Esophagus squamous epithelium (tissue), 5 donors: ENCODE measurements at regions not wholly inside any gene's neighbourhood (a gene's known extent, or its start where the extent isn't known, plus 50 kb on each side); places are given as distances from the start of the nearest gene placed in this dataset.

ENCODE experiments used
- DNase-seq: peaks from one replicate; lab custom pipeline; 2025; lab: John Stamatoyannopoulos, UW
- H3K27ac ChIP-seq, 4 donors: fragments of 200-600 bp; sonication (generic); one replicate each; pipeline ENCODE4 v1.5.1; 2016 to 2019; ENCODE audit warnings: mild to moderate bottlenecking in 1 of 4
- H3K27me3 ChIP-seq, 4 donors: fragments of 200-600 bp; sonication (generic); 1 replicate in 3 of 4; 2 replicates in 1 of 4; pipeline versions ENCODE4 v1.5.1 to v1.6.0; 2017 to 2021; ENCODE audit warnings: antibody characterized with exemption in 1 of 4
- H3K36me3 ChIP-seq, 3 donors: fragments of 200-600 bp; sonication (generic); one replicate each; pipeline ENCODE4 v1.5.1; 2016 to 2019
- H3K4me1 ChIP-seq, 3 donors: fragments of 200-600 bp; sonication (generic); one replicate each; pipeline ENCODE4 v1.5.1; 2017 to 2019
- H3K4me3 ChIP-seq, 4 donors: fragments of 200-600 bp; sonication (generic); 1 replicate in 3 of 4; 2 replicates in 1 of 4; pipeline ENCODE4 v1.5.1; 2016 to 2019; ENCODE audit warnings: mild to moderate bottlenecking in 2 of 4, moderate library complexity in 1 of 4
- H3K9me3 ChIP-seq, 3 donors: fragments of 200-600 bp; sonication (generic); one replicate each; pipeline ENCODE4 v1.5.1; 2016 to 2019
- CTCF ChIP-seq, 6 experiments: fragments of 450-650 bp in 4 of 6; fragments of 200-600 bp in 2 of 6; sonication (generic) in 2 of 6; IDR thresholded peaks; one replicate each; pipeline ENCODE4 v1.5.1; 2016 to 2019; ENCODE audit warnings: antibody characterized with exemption in 6 of 6, mild to moderate bottlenecking in 4 of 6, moderate library complexity in 4 of 6
- POLR2A ChIP-seq, 4 donors: fragments of 450-650 bp; IDR thresholded peaks; one replicate each; pipeline ENCODE4 v1.6.1; 2017; ENCODE audit warnings: antibody characterized with exemption in 4 of 4, mild to moderate bottlenecking in 4 of 4, moderate library complexity in 3 of 4
- WGBS, 2 donors: methylation state at CpG; one replicate each; pipeline ENCODE4 v1.1.5; 2018; 5-methylcytosine and 5-hydroxymethylcytosine counted together
- intact Hi-C: fragments of 100-400 bp; cut with DNase I; formaldehyde crosslinking; loops from one replicate; pipeline ENCODE4 v1.15.0; 2022
- donor health status: DM: yes; HTN: yes; CAD: no.

- Histone ChIP-seq H3K4me1 (peaks cover 0 to 25% (median 3%) of the 10 kb centered on the region in 3 donors), H3K4me3 (no peak overlapping the region), H3K27ac (peak overlapping the region in 3 of 4 donors; percentile 3 to 51 (median 39)), H3K36me3 (no peaks in the 10 kb centered on the region), H3K27me3 (no peaks in the 10 kb centered on the region), H3K9me3 (no peaks in the 10 kb centered on the region)
- WGBS, 2 donors, result 74 to 85% methylated on average over 7 of the region's 7 CpGs
- TF ChIP-seq POLR2A (IDR thresholded peaks at IDR 0.05), result no peak
- TF ChIP-seq CTCF (IDR thresholded peaks at IDR 0.05), result no peak
- intact Hi-C loops, result no loop called here
- no peak for DNase-seq
Observed at GRCh38 chr1:235021815-235022214, 106.8 kb downstream of the TOMM20 start.

- WGBS, 2 donors, result 94 to 100% methylated on average over 3 to 7 of the region's 7 CpGs
- intact Hi-C loops, result no loop called here
- no peak for DNase-seq
Observed at GRCh38 chr1:235021321-235021720, 107.3 kb downstream of the TOMM20 start.

GRCh38 chr1:235019961-235020360 is 108.7 kb downstream of the TOMM20 start:
- Histone ChIP-seq H3K9me3 (no peaks in the 10 kb centered on the region), H3K4me1 (peaks cover 0 to 27% (median 3%) of the 10 kb centered on the region in 3 donors), H3K4me3 (no peak overlapping the region), H3K36me3 (no peaks in the 10 kb centered on the region), H3K27me3 (no peaks in the 10 kb centered on the region), H3K27ac (no peak overlapping the region)
- DNase-seq, result no peak
- TF ChIP-seq CTCF (IDR thresholded peaks at IDR 0.05) (no peak), POLR2A (IDR thresholded peaks at IDR 0.05) (no peak)
- intact Hi-C loops, result no loop called here
- 88 to 94% methylated on average over 4 of the region's 4 CpGs for WGBS, 2 donors

More at GRCh38 chr1:235021321-235021720, 107.3 kb downstream of the TOMM20 start:
- Histone ChIP-seq H3K27ac (no peak overlapping the region), H3K4me3 (no peak overlapping the region), H3K9me3 (no peaks in the 10 kb centered on the region), H3K4me1 (peaks cover 0 to 21% (median 3%) of the 10 kb centered on the region in 3 donors), H3K27me3 (no peaks in the 10 kb centered on the region), H3K36me3 (no peaks in the 10 kb centered on the region)
- no peak for TF ChIP-seq CTCF (IDR thresholded peaks at IDR 0.05)
- TF ChIP-seq POLR2A (IDR thresholded peaks at IDR 0.05), result no peak

GRCh38 chr1:235019471-235019870 is 109.2 kb downstream of the TOMM20 start:
- no peak for DNase-seq
- H3K4me1 ChIP-seq, result peaks cover 0 to 27% (median 3%) of the 10 kb centered on the region in 3 donors
- H3K27me3 ChIP-seq, result no peaks in the 10 kb centered on the region
- TF ChIP-seq CTCF (IDR thresholded peaks at IDR 0.05) (no peak), POLR2A (IDR thresholded peaks at IDR 0.05) (no peak)
- H3K27ac ChIP-seq, result no peak overlapping the region
- 60 to 64% methylated on average over 3 of the region's 3 CpGs for WGBS, 2 donors
- no peaks in the 10 kb centered on the region for H3K36me3 ChIP-seq
- intact Hi-C loops, result no loop called here
- no peaks in the 10 kb centered on the region for H3K9me3 ChIP-seq
- H3K4me3 ChIP-seq, result no peak overlapping the region

- Histone ChIP-seq H3K36me3 (no peaks in the 10 kb centered on the region), H3K27ac (no peak overlapping the region), H3K4me1 (peaks cover 0 to 27% (median 3%) of the 10 kb centered on the region in 3 donors), H3K9me3 (no peaks in the 10 kb centered on the region), H3K4me3 (no peak overlapping the region), H3K27me3 (no peaks in the 10 kb centered on the region)
- no peak for TF ChIP-seq POLR2A (IDR thresholded peaks at IDR 0.05)
- no peak for TF ChIP-seq CTCF (IDR thresholded peaks at IDR 0.05)
- intact Hi-C loops, result no loop called here
- 72 to 91% methylated on average over 3 of the region's 3 CpGs for WGBS, 2 donors
- DNase-seq, result no peak
Observed at GRCh38 chr1:235018720-235019444, 109.8 kb downstream of the TOMM20 start.
